ENCODE measurements at regions not wholly inside any gene's neighbourhood (a gene's known extent, or its start where the extent isn't known, plus 50 kb on each side); places are given as distances from the start of the nearest gene placed in this dataset.
"Not testable (repeated sequence)": the region's sequence is repeated elsewhere in the genome, so short reads cannot be mapped to it uniquely, and the experiment has no call there.

DNA sequence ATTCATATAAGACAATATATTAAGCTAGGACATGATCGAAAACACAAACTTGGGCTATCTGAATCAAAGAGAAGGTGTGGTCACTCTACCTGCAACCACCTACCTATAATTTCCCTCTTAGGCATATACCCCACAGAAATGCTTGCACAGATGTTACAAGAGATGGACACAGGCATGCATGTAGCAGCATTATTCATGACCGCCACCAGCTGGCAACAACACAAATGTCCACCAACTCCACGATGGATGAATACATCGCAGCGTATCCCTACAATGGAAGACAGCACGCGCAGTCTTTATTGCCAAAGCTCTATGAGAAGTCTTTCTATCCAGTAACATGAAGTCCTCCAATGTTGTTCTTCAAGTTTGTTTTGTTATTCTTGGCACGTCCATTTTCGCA is 90.8 kb downstream of the ARL4C start:
- DNase-seq (ENCODE audit: low read depth) = no peak

GRCh38 chr2:234405462-234405861 is 91.4 kb downstream of the ARL4C start:
- DNase-seq (ENCODE audit: low read depth) = no peak

- DNase-seq (ENCODE audit: low read depth) = no peak
Observed at GRCh38 chr2:234404957-234405356, 91.9 kb downstream of the ARL4C start.

GRCh38 chr2:234403751-234404150 is 93.1 kb downstream of the ARL4C start:
- no peak for DNase-seq (ENCODE audit: low read depth)

GRCh38 chr2:234403074-234403473 is 93.8 kb downstream of the ARL4C start:
- DNase-seq (ENCODE audit: low read depth) = no peak

- no peak for DNase-seq (ENCODE audit: low read depth)
Observed at GRCh38 chr2:234401426-234401825, 95.5 kb downstream of the ARL4C start.

- no peak for DNase-seq (ENCODE audit: low read depth)
Observed at GRCh38 chr2:234399451-234400246, 97.2 kb downstream of the ARL4C start.

DNA sequence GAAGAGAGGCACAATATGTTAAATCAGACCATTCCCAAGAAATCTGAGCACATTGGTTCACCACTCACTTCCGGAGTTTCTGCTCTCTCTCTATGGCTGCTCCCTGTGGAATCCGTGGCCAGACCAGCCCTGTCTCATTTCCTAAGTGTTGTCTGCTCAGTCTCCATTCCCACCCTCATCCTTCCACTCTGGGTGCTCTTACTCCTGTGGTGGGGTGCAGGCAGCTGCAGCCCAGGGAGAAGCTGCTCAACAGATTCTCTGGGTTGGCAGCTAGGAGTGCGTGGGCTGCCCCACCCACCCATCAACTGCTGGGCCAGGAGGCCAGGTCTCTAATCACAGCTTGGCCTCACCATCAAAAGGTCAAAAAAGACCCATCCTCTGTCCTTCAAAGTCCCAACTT is 98.3 kb downstream of the ARL4C start:
- no peak for DNase-seq (ENCODE audit: low read depth)

DNA sequence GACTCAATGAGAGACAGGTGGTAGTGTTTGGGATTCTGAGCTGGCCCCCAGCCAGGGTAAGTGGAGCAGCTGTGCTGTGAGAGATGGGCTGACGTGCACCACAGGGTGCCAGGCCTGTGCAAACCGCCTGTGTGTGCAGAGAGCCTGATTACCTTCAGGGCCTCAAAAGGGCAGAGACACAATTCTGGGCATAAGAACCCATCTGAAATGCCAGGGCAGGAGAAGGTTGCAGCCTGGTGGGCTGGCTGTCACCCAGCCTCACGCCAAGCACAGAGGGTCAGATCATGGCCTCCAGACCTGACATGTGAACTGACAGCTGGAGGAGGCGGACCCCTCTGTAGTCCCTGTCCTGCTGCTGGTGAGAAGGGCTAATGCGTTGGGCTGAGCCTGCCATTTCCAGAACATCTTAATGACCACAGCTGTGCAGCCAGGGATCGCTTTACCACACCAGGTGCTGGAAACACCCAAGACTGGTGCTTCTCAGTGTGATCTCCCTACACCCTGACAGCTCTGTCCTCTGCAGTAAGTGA is 100.9 kb downstream of the ARL4C start:
- DNase-seq (ENCODE audit: low read depth) = no peak

GRCh38 chr2:234394450-234394849 is 102.4 kb downstream of the ARL4C start:
- DNase-seq (ENCODE audit: low read depth) = no peak

GRCh38 chr2:234393354-234393753 is 103.5 kb downstream of the ARL4C start:
- DNase-seq (ENCODE audit: low read depth) = no peak

DNA sequence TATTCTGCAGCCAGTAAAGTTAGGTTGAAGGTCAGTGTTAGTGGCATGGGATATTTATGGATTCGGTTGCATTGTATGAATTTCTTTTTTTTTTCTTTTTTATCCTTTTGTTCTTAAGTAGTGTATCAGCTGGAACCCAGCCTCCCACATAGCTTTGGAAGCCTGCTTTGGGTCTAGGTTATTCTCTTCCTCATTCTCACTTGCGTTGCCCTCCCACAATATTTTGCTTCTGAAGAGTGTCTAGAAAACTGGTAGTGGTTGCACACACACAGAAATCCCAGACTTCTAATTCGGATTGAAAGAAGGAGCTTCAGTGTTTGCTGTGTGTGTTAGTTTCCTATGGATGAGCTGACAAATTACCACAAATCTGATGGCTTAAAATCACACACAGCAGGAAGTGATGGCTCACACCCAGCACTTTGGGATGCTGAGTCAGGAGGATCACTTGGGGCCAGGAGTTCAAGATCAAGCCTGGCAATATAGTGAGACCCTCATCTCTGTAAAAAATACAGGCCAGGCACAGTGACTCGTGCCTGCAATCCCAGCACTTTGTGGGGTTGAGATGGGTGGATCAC is 104.8 kb downstream of the ARL4C start:
- DNase-seq (ENCODE audit: low read depth) = no peak

- DNase-seq (ENCODE audit: low read depth) = no peak
Observed at GRCh38 chr2:234391625-234392024, 105.3 kb downstream of the ARL4C start.

- DNase-seq (ENCODE audit: low read depth) = not testable (repeated sequence)
Observed at GRCh38 chr2:234389661-234390060, 107.2 kb downstream of the ARL4C start.

- DNase-seq (ENCODE audit: low read depth) = no peak
Observed at GRCh38 chr2:234388591-234388990, 108.3 kb downstream of the ARL4C start.

DNA sequence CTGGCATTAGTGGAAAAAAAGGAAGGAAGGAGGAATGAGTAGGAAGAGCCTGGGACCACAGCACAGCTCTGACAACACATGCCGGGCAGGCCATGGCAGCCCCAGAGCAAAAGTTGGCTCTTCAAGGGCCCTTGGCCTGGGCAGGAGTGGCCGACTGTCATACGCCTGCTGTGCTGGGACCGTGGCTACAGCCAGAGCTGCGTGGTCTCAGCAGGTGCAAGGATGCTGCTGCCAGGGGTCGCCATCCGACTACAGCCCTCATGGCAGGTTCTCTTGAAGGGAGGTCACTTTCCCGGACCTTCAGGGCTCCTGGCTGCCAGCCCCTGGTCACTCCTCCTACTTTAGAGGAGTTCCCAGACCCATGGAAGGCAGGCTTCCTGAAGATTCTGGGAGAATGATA is 109.9 kb downstream of the ARL4C start:
- no peak for DNase-seq (ENCODE audit: low read depth)

DNA sequence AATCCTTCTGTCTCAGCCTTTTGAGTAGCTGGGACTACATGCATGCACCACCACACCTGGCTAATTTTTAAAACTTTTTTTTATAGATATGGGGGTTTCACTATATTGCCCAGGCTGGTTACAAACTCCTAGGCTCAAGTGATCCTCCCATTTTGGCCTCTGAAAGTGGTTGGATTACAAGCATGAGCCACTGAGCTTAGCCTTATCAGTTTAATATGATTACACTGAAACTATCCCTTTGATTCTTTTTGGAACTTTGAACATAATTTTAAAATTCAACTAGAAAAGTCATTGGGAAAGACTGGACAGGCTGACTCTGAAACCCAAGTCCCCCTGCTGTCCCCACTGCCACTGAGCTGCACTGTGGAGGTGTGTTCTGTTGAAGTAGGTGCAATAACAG is 114.8 kb downstream of the ARL4C start:
- no peak for DNase-seq (ENCODE audit: low read depth)

- DNase-seq (ENCODE audit: low read depth) = not testable (repeated sequence)
Observed at GRCh38 chr2:234378958-234379357, 117.9 kb downstream of the ARL4C start.

- DNase-seq (ENCODE audit: low read depth) = no peak
Observed at GRCh38 chr2:234378440-234378839, 118.4 kb downstream of the ARL4C start.

DNA sequence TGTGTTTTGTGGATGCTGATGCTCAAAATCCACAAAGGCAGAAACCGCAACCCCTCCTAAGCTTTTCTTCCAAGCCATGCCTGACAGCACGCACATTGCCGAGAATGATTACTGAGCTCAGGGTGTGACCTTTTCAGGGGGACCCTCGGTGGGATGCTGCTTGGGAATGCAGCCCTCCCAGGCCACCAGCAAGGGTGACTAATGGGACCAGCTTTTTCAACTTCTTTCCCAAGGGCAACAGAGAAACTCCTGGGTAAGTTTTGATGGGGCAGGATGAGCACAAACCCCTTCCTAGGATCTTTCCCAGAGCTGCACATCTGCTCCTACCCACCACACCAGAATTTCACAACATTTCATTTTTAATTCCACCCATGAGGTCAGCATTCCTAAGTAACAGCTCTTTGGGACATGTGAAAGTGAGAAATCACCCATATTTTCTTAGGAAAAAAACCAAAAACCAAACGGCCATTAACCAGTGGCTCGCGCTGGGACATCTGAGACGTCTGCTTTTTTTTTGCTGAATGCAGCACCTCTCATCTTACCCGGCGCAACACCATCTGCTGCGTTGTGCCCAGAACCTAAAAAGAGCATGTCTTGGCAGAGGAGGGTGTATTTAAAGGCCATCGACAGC is 119.0 kb downstream of the ARL4C start:
- DNase-seq (ENCODE audit: low read depth) = no peak

DNA sequence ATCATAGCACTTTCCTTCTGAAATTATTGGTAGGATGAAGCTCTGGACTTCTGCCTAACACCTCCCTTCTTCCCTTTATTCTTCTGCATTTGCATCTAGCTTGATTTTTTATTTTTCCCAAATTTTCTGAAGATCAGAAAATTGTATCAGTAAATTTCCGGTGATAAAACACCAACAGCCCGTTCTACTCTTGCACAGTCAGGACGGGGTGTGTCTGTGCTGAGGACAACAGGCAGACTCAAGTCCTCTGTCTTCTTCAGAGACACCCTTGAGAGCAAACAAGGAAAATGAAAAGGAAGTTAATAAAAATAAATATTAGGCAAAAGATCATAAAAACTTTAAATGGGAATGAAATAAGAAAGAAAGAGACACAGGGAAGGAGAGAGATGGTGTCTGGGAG is 120.7 kb downstream of the ARL4C start:
- no peak for DNase-seq (ENCODE audit: low read depth)

DNA sequence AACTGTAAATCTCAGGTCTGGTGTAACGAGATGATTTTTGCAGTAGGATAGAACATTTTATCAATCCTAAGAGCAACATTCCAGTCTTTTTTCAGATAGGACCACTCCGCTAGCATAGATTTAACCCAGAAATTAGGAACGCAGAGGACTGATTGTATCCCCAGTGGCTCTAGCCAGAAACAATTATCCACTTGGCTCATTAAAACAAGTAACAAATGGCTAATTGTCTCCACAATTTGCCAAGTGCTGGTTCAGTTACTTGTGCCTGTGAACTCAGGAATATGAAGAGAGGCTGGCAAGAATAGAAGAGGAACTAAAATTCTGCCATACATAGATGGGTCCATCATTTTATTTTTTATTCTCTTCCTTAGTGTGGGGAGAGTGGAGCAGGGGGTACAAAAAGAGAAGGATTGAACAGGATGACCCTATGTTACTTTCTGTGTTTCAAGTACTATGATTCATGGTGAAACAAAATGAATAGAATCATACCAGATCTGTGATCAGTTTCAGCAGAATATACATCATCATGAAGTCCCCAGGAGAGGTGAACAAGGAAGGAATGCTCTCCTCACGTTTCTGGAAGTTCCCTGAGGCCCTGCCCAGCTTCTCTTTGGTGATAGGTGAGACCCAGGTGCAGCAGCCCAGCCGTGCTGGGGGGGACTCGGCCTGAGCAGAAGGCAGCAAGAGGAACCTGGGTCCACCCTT is 121.6 kb downstream of the ARL4C start:
- DNase-seq (ENCODE audit: low read depth) = no peak

Data from T follicular helper cell (primary cell).